ENCODE measurements at regions not wholly inside any gene's neighbourhood (a gene's known extent, or its start where the extent isn't known, plus 50 kb on each side); places are given as distances from the start of the nearest gene placed in this dataset.

- Mint-ChIP-seq H3K4me3 (no peak overlapping the region), H3K36me3 (no peaks in the 10 kb centered on the region), H3K4me1 (ENCODE audit: unreplicated experiment) (peaks cover 19% of the 10 kb centered on the region), H3K27me3 (peaks cover 61% of the 10 kb centered on the region), H3K27ac (no peak overlapping the region), H3K9me3 (no peaks in the 10 kb centered on the region)
- TF ChIP-seq CTCF (conservative IDR thresholded peaks at IDR 0.05), result no peak
- DNase-seq (ENCODE audit: extremely low spot score, unreplicated experiment), result no peak
Measured at GRCh38 chr15:61729646-61730045, 330.6 kb downstream of the VPS13C start.

DNA sequence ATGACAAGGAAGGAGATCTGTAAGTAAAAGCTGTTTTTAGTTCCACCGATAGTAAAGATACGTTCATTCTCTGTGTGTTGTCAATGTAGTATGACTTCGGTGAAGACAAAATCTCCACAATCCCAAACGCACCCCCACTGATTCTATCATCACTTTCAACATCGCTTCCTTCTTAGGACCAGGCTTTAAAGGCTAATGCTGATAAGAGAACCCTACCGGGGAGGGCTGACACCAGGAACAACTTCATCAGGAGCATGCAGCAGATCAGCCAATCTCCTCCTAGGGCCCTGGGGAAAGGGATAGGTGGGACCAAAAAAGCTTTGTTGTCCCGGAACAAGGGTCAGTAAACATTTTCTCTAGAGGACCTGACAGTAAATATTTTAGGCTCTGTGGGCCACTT is 334.1 kb downstream of the VPS13C start:
- DNase-seq (ENCODE audit: extremely low spot score, unreplicated experiment), result no peak
- no peak overlapping the region for H3K27ac Mint-ChIP-seq
- H3K4me3 Mint-ChIP-seq, result no peak overlapping the region
- no peaks in the 10 kb centered on the region for H3K9me3 Mint-ChIP-seq
- peaks cover 63% of the 10 kb centered on the region for H3K27me3 Mint-ChIP-seq
- no peaks in the 10 kb centered on the region for H3K36me3 Mint-ChIP-seq
- no peak for TF ChIP-seq CTCF (conservative IDR thresholded peaks at IDR 0.05)
- H3K4me1 Mint-ChIP-seq (ENCODE audit: unreplicated experiment), result peaks cover 3% of the 10 kb centered on the region

- Mint-ChIP-seq H3K27ac (no peak overlapping the region), H3K9me3 (no peaks in the 10 kb centered on the region), H3K4me3 (no peak overlapping the region), H3K27me3 (peaks cover 61% of the 10 kb centered on the region), H3K4me1 (ENCODE audit: unreplicated experiment) (no peaks in the 10 kb centered on the region), H3K36me3 (no peaks in the 10 kb centered on the region)
- no peak for TF ChIP-seq CTCF (conservative IDR thresholded peaks at IDR 0.05)
- DNase-seq (ENCODE audit: extremely low spot score, unreplicated experiment), result no peak
Measured at GRCh38 chr15:61725251-61725650, 335.0 kb downstream of the VPS13C start.

GRCh38 chr15:61724251-61724939 is 335.9 kb downstream of the VPS13C start:
- TF ChIP-seq CTCF (conservative IDR thresholded peaks at IDR 0.05), result no peak

GRCh38 chr15:61721418-61721817 is 338.8 kb downstream of the VPS13C start:
- H3K9me3 Mint-ChIP-seq, result no peaks in the 10 kb centered on the region
- no peak overlapping the region for H3K27ac Mint-ChIP-seq
- peaks cover 50% of the 10 kb centered on the region for H3K27me3 Mint-ChIP-seq
- no peak overlapping the region for H3K4me3 Mint-ChIP-seq
- no peak for DNase-seq (ENCODE audit: extremely low spot score, unreplicated experiment)
- H3K36me3 Mint-ChIP-seq, result no peaks in the 10 kb centered on the region
- H3K4me1 Mint-ChIP-seq (ENCODE audit: unreplicated experiment), result no peaks in the 10 kb centered on the region
- TF ChIP-seq CTCF (conservative IDR thresholded peaks at IDR 0.05), result no peak

More at GRCh38 chr15:61724251-61724939, 335.9 kb downstream of the VPS13C start:
- H3K27ac Mint-ChIP-seq, result no peak overlapping the region
- no peaks in the 10 kb centered on the region for H3K36me3 Mint-ChIP-seq
- DNase-seq (ENCODE audit: extremely low spot score, unreplicated experiment), result no peak
- H3K4me3 Mint-ChIP-seq, result no peak overlapping the region
- peaks cover 63% of the 10 kb centered on the region for H3K27me3 Mint-ChIP-seq
- H3K4me1 Mint-ChIP-seq (ENCODE audit: unreplicated experiment), result no peaks in the 10 kb centered on the region
- no peaks in the 10 kb centered on the region for H3K9me3 Mint-ChIP-seq
